DMS114 treated with DMSO at 0.1 percent for 48 hours (cell line): ENCODE measurements at regions not wholly inside any gene's neighbourhood (a gene's known extent, or its start where the extent isn't known, plus 50 kb on each side); places are given as distances from the start of the nearest gene placed in this dataset.

ENCODE experiments used
- DNase-seq: peaks from one replicate; lab custom pipeline; 2025; ENCODE audit not compliant: unreplicated experiment; lab: John Stamatoyannopoulos, UW

- no peak for DNase-seq
Measured at GRCh38 chr2:238576674-238577073, 149.9 kb downstream of the ASB1 start.

GRCh38 chr2:238578256-238578655, 151.5 kb downstream of the ASB1 start:
- no peak for DNase-seq

- DNase-seq = no peak
Measured at GRCh38 chr2:238580486-238580885, 153.8 kb downstream of the ASB1 start.

GRCh38 chr2:238581126-238581525, 154.4 kb downstream of the ASB1 start:
- no peak for DNase-seq

GRCh38 chr2:238582159-238582558, 155.4 kb downstream of the ASB1 start:
- no peak for DNase-seq

- DNase-seq = no peak
Measured at GRCh38 chr2:238584617-238585016, 157.9 kb downstream of the ASB1 start.

GRCh38 chr2:238585836-238586821, 159.4 kb downstream of the ASB1 start:
- DNase-seq = no peak

GRCh38 chr2:238586931-238587775, 160.4 kb downstream of the ASB1 start:
- no peak for DNase-seq

- DNase-seq = no peak
Measured at GRCh38 chr2:238587776-238588660, 161.3 kb downstream of the ASB1 start.

- DNase-seq = no peak
Measured at GRCh38 chr2:238589591-238590460, 163.1 kb downstream of the ASB1 start.

GRCh38 chr2:238591732-238592131, 165.0 kb downstream of the ASB1 start:
- DNase-seq = no peak

- no peak for DNase-seq
Measured at GRCh38 chr2:238593236-238593635, 166.5 kb downstream of the ASB1 start.

- no peak for DNase-seq
Measured at GRCh38 chr2:238593678-238594077, 167.0 kb downstream of the ASB1 start.

GRCh38 chr2:238594796-238595749, 168.3 kb downstream of the ASB1 start:
- DNase-seq = no peak

GRCh38 chr2:238595750-238596570, 169.2 kb downstream of the ASB1 start:
- no peak for DNase-seq

GRCh38 chr2:238596571-238597551, 170.1 kb downstream of the ASB1 start:
- DNase-seq = no peak
